Gastrocnemius medialis (tissue), 4 donors: ENCODE measurements at regions not wholly inside any gene's neighbourhood (a gene's known extent, or its start where the extent isn't known, plus 50 kb on each side); places are given as distances from the start of the nearest gene placed in this dataset.

Experiments
- ATAC-seq, 2 donors: fragments of 150-250 bp; one replicate each; pipeline ENCODE4 v1.9.1; 2016
- DNase-seq, 2 donors: peaks; one replicate each; pipeline ENCODE4 v3.0.0-alpha.2; 2019
- H3K27ac ChIP-seq, 4 donors: fragments of 200-600 bp; sonication (generic); 1 replicate in 1 of 4; 2 replicates in 3 of 4; pipeline ENCODE4 v1.5.1; 2016 to 2018; ENCODE audit warnings: mild to moderate bottlenecking in 2 of 4, moderate library complexity in 1 of 4
- H3K27me3 ChIP-seq, 3 donors: fragments of 200-600 bp; sonication (generic) in 2 of 3; 1 replicate in 1 of 3; 2 replicates in 2 of 3; pipeline versions ENCODE4 v1.5.1 to v1.6.0; 2016 to 2019; ENCODE audit warnings: mild to moderate bottlenecking in 1 of 3, moderate library complexity in 1 of 3
- H3K36me3 ChIP-seq, 2 donors: fragments of 200-600 bp; sonication (generic) in 1 of 2; one replicate each; pipeline ENCODE4 v1.5.1; 2017 to 2018
- H3K4me1 ChIP-seq, 2 donors: fragments of 200-600 bp; sonication (generic) in 1 of 2; one replicate each; pipeline ENCODE4 v1.5.1; 2016 to 2017; ENCODE audit warnings: mild to moderate bottlenecking in 2 of 2
- H3K4me3 ChIP-seq, 4 donors: fragments of 200-600 bp; sonication (generic) in 3 of 4; 1 replicate in 1 of 4; 2 replicates in 3 of 4; pipeline ENCODE4 v1.5.1; 2016 to 2019; ENCODE audit warnings: mild to moderate bottlenecking in 2 of 4
- H3K9me3 ChIP-seq, 3 donors: fragments of 200-600 bp; sonication (generic) in 2 of 3; 1 replicate in 1 of 3; 2 replicates in 2 of 3; pipeline ENCODE4 v1.5.1; 2016 to 2019
- POLR2A ChIP-seq, 2 donors: fragments of 450-650 bp; IDR thresholded peaks; one replicate each; pipeline ENCODE4 v1.6.1; 2017; ENCODE audit warnings: antibody characterized with exemption in 2 of 2, mild to moderate bottlenecking in 2 of 2, moderate library complexity in 2 of 2
- in situ Hi-C, 4 donors: fragments of 200-750 bp; cut with MboI; loops; one replicate each; pipeline versions ENCODE4 v1.15.0 to v1.8.0; 2017; ENCODE audit warnings: low sequenced_read_pairs in 4 of 4
- intact Hi-C: fragments of 100-400 bp; cut with DNase I; formaldehyde crosslinking; loops from one replicate; pipeline ENCODE4 v1.15.1; 2023; ENCODE audit warnings: low total_unique reads
- TF ChIP-seq, protein P1 (sequence below), 5 experiments: fragments of 450-650 bp in 3 of 5; fragments of 200-600 bp in 2 of 5; sonication (generic) in 2 of 5; IDR thresholded peaks in 4 of 5; conservative IDR thresholded peaks in 1 of 5; 1 replicate in 4 of 5; 2 replicates in 1 of 5; pipeline ENCODE4 v1.5.1; 2016 to 2019; ENCODE audit warnings: antibody characterized with exemption in 5 of 5, mild to moderate bottlenecking in 3 of 5, moderate library complexity in 3 of 5

DNA sequence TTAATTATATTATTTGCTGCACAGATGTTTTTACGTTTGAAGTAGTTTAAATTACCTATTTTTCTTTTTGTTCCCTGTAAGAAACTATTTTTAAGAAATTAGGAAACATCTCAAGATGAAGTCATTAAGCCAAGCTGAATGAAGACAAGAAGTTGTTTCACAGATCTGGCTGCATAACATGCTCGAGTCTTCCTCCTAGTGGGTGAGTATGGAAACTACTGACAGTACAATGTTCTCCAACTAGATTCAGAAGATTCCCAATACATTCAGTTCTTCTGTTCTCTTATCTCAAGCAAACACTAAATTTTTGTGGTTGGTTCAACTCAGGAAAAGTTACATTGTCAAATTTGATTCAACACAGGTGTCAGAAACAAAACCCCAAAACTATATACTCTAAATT is 256.8 kb upstream of the VCX start:
- Histone ChIP-seq H3K27ac (no peak overlapping the region), H3K36me3 (no peaks in the 10 kb centered on the region), H3K9me3 (no peaks in the 10 kb centered on the region), H3K4me1 (no peaks in the 10 kb centered on the region), H3K27me3 (no peaks in the 10 kb centered on the region), H3K4me3 (no peak overlapping the region)
- intact Hi-C loops (no loop called here), in situ Hi-C loops (no loop called here)
- TF ChIP-seq, protein P1, sequence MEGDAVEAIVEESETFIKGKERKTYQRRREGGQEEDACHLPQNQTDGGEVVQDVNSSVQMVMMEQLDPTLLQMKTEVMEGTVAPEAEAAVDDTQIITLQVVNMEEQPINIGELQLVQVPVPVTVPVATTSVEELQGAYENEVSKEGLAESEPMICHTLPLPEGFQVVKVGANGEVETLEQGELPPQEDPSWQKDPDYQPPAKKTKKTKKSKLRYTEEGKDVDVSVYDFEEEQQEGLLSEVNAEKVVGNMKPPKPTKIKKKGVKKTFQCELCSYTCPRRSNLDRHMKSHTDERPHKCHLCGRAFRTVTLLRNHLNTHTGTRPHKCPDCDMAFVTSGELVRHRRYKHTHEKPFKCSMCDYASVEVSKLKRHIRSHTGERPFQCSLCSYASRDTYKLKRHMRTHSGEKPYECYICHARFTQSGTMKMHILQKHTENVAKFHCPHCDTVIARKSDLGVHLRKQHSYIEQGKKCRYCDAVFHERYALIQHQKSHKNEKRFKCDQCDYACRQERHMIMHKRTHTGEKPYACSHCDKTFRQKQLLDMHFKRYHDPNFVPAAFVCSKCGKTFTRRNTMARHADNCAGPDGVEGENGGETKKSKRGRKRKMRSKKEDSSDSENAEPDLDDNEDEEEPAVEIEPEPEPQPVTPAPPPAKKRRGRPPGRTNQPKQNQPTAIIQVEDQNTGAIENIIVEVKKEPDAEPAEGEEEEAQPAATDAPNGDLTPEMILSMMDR (IDR thresholded peaks at IDR 0.05 in 4 of 5, conservative IDR thresholded peaks at IDR 0.05 in 1 of 5): peak in 1 of 5 experiments; percentile 27
- TF ChIP-seq POLR2A (IDR thresholded peaks at IDR 0.05): no peak
- no peak for ATAC-seq
- no peak for DNase-seq

DNA sequence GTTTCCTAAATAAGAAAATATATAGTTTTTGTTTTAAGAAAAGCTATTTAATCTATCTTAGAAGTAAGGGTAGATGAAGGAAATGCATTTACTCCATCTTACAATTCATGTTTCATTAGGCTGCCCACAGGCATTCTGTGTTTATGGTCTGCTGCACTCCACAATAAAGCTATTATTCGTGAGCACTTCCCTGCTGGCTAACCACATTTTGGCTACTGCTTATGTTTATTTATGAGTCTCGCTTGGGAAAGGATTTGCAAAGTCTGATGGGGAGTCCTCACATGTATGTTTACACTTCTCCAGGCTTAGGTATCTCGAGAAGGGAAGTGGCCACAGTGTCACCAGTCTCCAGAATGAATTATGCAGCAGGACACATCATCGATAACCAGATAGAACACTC is 260.8 kb upstream of the VCX start:
- Histone ChIP-seq H3K27ac (no peak overlapping the region), H3K27me3 (no peaks in the 10 kb centered on the region), H3K4me3 (no peak overlapping the region), H3K36me3 (no peaks in the 10 kb centered on the region), H3K9me3 (no peaks in the 10 kb centered on the region), H3K4me1 (no peaks in the 10 kb centered on the region)
- TF ChIP-seq POLR2A (IDR thresholded peaks at IDR 0.05): no peak
- TF ChIP-seq, protein P1 (IDR thresholded peaks at IDR 0.05 in 4 of 5, conservative IDR thresholded peaks at IDR 0.05 in 1 of 5): no peak
- ATAC-seq (no peak), DNase-seq (no peak)
- intact Hi-C loops (no loop called here), in situ Hi-C loops (no loop called here)

DNA sequence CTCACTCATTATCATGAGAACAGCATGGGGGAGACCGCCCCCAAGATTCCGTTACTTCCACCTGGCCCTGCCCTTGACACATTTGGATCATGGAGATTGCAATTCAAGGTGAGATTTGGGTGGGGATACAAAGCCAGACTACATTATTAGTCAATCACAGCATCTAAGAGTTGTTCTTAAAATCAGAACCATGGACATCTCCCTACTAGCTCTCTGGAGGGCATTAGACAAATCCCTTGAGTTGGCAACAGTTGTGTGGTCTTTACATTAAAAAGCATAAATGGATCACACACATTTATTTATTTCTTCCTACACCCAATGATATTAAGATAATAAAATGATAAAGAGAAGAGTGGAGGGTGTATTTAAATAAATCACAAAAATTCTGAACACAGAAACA is 262.8 kb upstream of the VCX start:
- Histone ChIP-seq H3K27ac (no peak overlapping the region), H3K36me3 (no peaks in the 10 kb centered on the region), H3K4me1 (no peaks in the 10 kb centered on the region), H3K27me3 (no peaks in the 10 kb centered on the region), H3K4me3 (no peak overlapping the region), H3K9me3 (no peaks in the 10 kb centered on the region)
- in situ Hi-C loops (no loop called here), intact Hi-C loops (no loop called here)
- no peak for TF ChIP-seq POLR2A (IDR thresholded peaks at IDR 0.05)
- TF ChIP-seq, protein P1 (IDR thresholded peaks at IDR 0.05 in 4 of 5, conservative IDR thresholded peaks at IDR 0.05 in 1 of 5): no peak
- no peak for ATAC-seq
- DNase-seq: no peak

DNA sequence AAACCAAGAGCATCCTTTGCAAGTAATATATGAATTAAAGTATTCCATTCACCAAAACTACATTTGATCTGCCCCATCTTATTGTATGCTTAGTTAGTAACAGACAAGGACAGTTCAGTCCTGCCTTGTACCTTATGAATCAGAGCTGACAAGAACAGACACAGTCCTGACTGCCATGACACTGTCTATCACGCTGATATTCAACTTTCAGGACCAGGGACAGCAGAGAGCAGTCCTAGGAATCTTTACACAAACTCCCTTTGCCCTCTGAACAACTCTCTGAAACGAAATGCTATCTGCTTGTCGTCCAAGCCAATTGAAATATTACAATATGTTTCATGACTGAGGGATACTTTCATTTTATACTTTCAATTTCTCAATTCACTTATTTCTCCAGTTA is 268.6 kb upstream of the VCX start:
- TF ChIP-seq POLR2A (IDR thresholded peaks at IDR 0.05): no peak
- TF ChIP-seq, protein P1 (IDR thresholded peaks at IDR 0.05 in 4 of 5, conservative IDR thresholded peaks at IDR 0.05 in 1 of 5): no peak

DNA sequence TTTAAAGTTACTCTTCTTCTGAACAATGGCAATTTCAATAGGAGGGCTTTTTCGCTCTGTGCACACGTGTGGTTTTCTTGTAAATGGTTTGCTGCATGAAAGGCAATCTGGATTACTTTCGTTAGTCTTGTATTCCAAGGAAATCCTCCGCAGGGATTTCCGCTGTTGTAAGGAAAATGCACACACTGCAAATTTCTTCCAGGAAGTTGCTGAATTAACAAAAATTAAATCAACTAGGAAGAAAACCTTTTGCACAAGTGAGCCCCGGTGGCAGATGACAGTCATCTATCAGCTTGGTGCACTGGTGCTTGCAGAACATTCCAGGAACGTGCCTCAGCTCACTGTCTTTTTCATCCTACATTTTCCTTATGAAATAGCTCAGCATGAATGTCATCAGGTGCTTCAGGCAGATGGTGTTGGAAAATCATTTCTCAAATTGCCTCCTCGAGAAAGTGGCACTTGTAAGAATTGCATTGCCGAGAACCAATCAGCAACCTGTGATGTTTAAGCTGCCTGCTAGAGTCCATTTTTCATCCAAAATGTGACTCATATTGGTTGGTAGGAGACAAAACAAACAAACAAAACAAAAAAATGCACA is 272.4 kb upstream of the VCX start:
- in situ Hi-C loops (no loop called here), intact Hi-C loops (no loop called here)
- Histone ChIP-seq H3K27me3 (no peaks in the 10 kb centered on the region), H3K4me1 (no peaks in the 10 kb centered on the region), H3K4me3 (no peak overlapping the region), H3K27ac (no peak overlapping the region), H3K9me3 (no peaks in the 10 kb centered on the region), H3K36me3 (no peaks in the 10 kb centered on the region)
- no peak for ATAC-seq
- no peak for DNase-seq
- TF ChIP-seq, protein P1 (IDR thresholded peaks at IDR 0.05 in 4 of 5, conservative IDR thresholded peaks at IDR 0.05 in 1 of 5): no peak
- no peak for TF ChIP-seq POLR2A (IDR thresholded peaks at IDR 0.05)

More for the DNA sequence above, 268.6 kb upstream of the VCX start:
- H3K27me3 ChIP-seq: no peaks in the 10 kb centered on the region
- no peaks in the 10 kb centered on the region for H3K36me3 ChIP-seq
- H3K9me3 ChIP-seq: no peaks in the 10 kb centered on the region
- no peak for DNase-seq
- intact Hi-C loops (no loop called here), in situ Hi-C loops (no loop called here)
- no peak for ATAC-seq
- no peaks in the 10 kb centered on the region for H3K4me1 ChIP-seq
- no peak overlapping the region for H3K27ac ChIP-seq
- no peak overlapping the region for H3K4me3 ChIP-seq
